HFFc6 (cell line): ENCODE measurements at regions not wholly inside any gene's neighbourhood (a gene's known extent, or its start where the extent isn't known, plus 50 kb on each side); places are given as distances from the start of the nearest gene placed in this dataset.

Experiments
- DNase-seq: peaks from one replicate; pipeline ENCODE4 v3.0.0-alpha.2; 2018
- H3K27ac Mint-ChIP-seq: 2 replicates; pipeline ENCODE4 v1.8.0; 2020; ENCODE audit warnings: mild to moderate bottlenecking, mixed read lengths
- H3K27me3 Mint-ChIP-seq: 2 replicates; pipeline ENCODE4 v1.8.0; 2021; ENCODE audit warnings: mild to moderate bottlenecking, moderate library complexity, mixed read lengths; ENCODE audit not compliant: insufficient read depth
- H3K36me3 Mint-ChIP-seq: 2 replicates; pipeline ENCODE4 v1.8.0; 2021; ENCODE audit warnings: low read depth, mixed read lengths
- H3K4me1 Mint-ChIP-seq: 2 replicates; pipeline ENCODE4 v1.8.0; 2020; ENCODE audit warnings: low read depth, mixed read lengths
- H3K4me3 Mint-ChIP-seq: 2 replicates; pipeline ENCODE4 v1.8.0; 2020; ENCODE audit warnings: mild to moderate bottlenecking, moderate library complexity, mixed read lengths
- H3K9me3 Mint-ChIP-seq: 2 replicates; pipeline ENCODE4 v1.8.0; 2020; ENCODE audit warnings: mild to moderate bottlenecking, mixed read lengths
- CTCF ChIP-seq: fragments of 200-600 bp; sonication (generic); IDR thresholded peaks from 2 replicates; pipeline ENCODE4 v1.5.0; 2021; ENCODE audit warnings: antibody characterized with exemption, mild to moderate bottlenecking

- Mint-ChIP-seq H3K27me3 (no peaks in the 10 kb centered on the region; the same call in 1 of the 2 replicates), H3K36me3 (no peaks in the 10 kb centered on the region; the same call in 1 of the 2 replicates), H3K4me1 (no peaks in the 10 kb centered on the region), H3K27ac (no peak overlapping the region), H3K4me3 (no peak overlapping the region), H3K9me3 (peaks cover 32% of the 10 kb centered on the region)
- DNase-seq: no peak
- no peak for TF ChIP-seq CTCF
These were observed 669.1 kb downstream of the GALR1 start for GRCh38 chr18:77918730-77919129.

GRCh38 chr18:77919923-77920322, 670.3 kb downstream of the GALR1 start:
- no peaks in the 10 kb centered on the region for H3K27me3 Mint-ChIP-seq
- TF ChIP-seq CTCF: no peak
- peaks cover 24% of the 10 kb centered on the region for H3K9me3 Mint-ChIP-seq
- no peaks in the 10 kb centered on the region for H3K4me1 Mint-ChIP-seq
- DNase-seq: no peak
- no peak overlapping the region for H3K4me3 Mint-ChIP-seq
- no peaks in the 10 kb centered on the region for H3K36me3 Mint-ChIP-seq
- no peak overlapping the region for H3K27ac Mint-ChIP-seq

- no peak overlapping the region for H3K4me3 Mint-ChIP-seq
- no peak for DNase-seq
- no peak overlapping the region for H3K27ac Mint-ChIP-seq
- H3K27me3 Mint-ChIP-seq: no peaks in the 10 kb centered on the region
- TF ChIP-seq CTCF: no peak
- H3K9me3 Mint-ChIP-seq: peaks cover 52% of the 10 kb centered on the region
- no peaks in the 10 kb centered on the region for H3K4me1 Mint-ChIP-seq
- peaks cover 6% of the 10 kb centered on the region; the same call in 1 of the 2 replicates for H3K36me3 Mint-ChIP-seq
These were observed 685.7 kb downstream of the GALR1 start for GRCh38 chr18:77935342-77935741.

- TF ChIP-seq CTCF: no peak
- Mint-ChIP-seq H3K27me3 (no peaks in the 10 kb centered on the region), H3K4me3 (no peak overlapping the region), H3K27ac (no peak overlapping the region), H3K36me3 (peaks cover 6% of the 10 kb centered on the region; the same call in 1 of the 2 replicates), H3K9me3 (peaks cover 76% of the 10 kb centered on the region), H3K4me1 (no peaks in the 10 kb centered on the region)
- DNase-seq: no peak
These were observed 690.9 kb downstream of the GALR1 start for GRCh38 chr18:77940566-77940965.

- Mint-ChIP-seq H3K9me3 (peaks cover 62% of the 10 kb centered on the region), H3K27me3 (no peaks in the 10 kb centered on the region), H3K27ac (no peak overlapping the region), H3K4me1 (no peaks in the 10 kb centered on the region), H3K36me3 (no peaks in the 10 kb centered on the region; the same call in 1 of the 2 replicates), H3K4me3 (no peak overlapping the region)
- no peak for TF ChIP-seq CTCF
- DNase-seq: no peak
These were observed 694.9 kb downstream of the GALR1 start for GRCh38 chr18:77944533-77944932.

- Mint-ChIP-seq H3K9me3 (peaks cover 53% of the 10 kb centered on the region), H3K36me3 (no peaks in the 10 kb centered on the region; the same call in 1 of the 2 replicates), H3K27me3 (no peaks in the 10 kb centered on the region; the same call in 1 of the 2 replicates), H3K27ac (no peak overlapping the region), H3K4me3 (no peak overlapping the region), H3K4me1 (no peaks in the 10 kb centered on the region)
- no peak for DNase-seq
- no peak for TF ChIP-seq CTCF
These were observed 698.9 kb downstream of the GALR1 start for GRCh38 chr18:77948567-77948966.
